ENCODE measurements at regions not wholly inside any gene's neighbourhood (a gene's known extent, or its start where the extent isn't known, plus 50 kb on each side); places are given as distances from the start of the nearest gene placed in this dataset.

DNA sequence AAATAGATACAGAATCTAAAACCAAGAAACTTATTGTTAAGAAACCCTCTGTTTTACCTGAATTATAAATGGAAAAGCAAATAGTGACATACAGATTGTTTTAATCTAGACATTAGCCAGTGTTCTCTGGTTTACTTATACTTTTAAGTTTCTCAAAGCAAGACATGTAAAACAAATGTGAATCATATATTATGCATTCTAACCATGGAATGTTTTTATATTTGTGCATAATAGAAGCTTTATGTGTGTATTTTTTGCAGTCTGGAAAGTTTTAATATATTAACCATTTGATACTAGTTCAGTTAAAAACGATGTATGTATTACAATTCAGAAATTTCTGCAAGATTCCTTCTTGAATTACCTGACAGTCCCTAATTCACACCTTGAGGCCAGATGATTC lies 150.6 kb upstream of the TMEM72 start:
- TF ChIP-seq RAD21 (IDR thresholded peaks at IDR 0.05; ENCODE audit: low read depth) (no peak), TAF1 (IDR thresholded peaks at IDR 0.05; ENCODE audit: low read depth) (no peak), TCF12 (IDR thresholded peaks at IDR 0.05; ENCODE audit: low read depth) (no peak), NFIC (IDR thresholded peaks at IDR 0.05) (no peak), ZBTB7A (IDR thresholded peaks at IDR 0.05; ENCODE audit: low read depth) (no peak), EP300 (IDR thresholded peaks at IDR 0.05; ENCODE audit: borderline replicate concordance) (no peak), TEAD4 (IDR thresholded peaks at IDR 0.05) (no peak), CEBPB (IDR thresholded peaks at IDR 0.05) (no peak), CREB1 (IDR thresholded peaks at IDR 0.05; ENCODE audit: low read depth) (no peak), FOXM1 (IDR thresholded peaks at IDR 0.05; ENCODE audit: borderline replicate concordance, low read depth) (no peak), EGR1 (IDR thresholded peaks at IDR 0.05) (no peak), YY1 (IDR thresholded peaks at IDR 0.05; ENCODE audit: low read depth) (no peak)
- TF ChIP-seq, protein P1, sequence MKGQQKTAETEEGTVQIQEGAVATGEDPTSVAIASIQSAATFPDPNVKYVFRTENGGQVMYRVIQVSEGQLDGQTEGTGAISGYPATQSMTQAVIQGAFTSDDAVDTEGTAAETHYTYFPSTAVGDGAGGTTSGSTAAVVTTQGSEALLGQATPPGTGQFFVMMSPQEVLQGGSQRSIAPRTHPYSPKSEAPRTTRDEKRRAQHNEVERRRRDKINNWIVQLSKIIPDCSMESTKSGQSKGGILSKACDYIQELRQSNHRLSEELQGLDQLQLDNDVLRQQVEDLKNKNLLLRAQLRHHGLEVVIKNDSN (IDR thresholded peaks at IDR 0.05): no peak
- TF ChIP-seq, protein P2, sequence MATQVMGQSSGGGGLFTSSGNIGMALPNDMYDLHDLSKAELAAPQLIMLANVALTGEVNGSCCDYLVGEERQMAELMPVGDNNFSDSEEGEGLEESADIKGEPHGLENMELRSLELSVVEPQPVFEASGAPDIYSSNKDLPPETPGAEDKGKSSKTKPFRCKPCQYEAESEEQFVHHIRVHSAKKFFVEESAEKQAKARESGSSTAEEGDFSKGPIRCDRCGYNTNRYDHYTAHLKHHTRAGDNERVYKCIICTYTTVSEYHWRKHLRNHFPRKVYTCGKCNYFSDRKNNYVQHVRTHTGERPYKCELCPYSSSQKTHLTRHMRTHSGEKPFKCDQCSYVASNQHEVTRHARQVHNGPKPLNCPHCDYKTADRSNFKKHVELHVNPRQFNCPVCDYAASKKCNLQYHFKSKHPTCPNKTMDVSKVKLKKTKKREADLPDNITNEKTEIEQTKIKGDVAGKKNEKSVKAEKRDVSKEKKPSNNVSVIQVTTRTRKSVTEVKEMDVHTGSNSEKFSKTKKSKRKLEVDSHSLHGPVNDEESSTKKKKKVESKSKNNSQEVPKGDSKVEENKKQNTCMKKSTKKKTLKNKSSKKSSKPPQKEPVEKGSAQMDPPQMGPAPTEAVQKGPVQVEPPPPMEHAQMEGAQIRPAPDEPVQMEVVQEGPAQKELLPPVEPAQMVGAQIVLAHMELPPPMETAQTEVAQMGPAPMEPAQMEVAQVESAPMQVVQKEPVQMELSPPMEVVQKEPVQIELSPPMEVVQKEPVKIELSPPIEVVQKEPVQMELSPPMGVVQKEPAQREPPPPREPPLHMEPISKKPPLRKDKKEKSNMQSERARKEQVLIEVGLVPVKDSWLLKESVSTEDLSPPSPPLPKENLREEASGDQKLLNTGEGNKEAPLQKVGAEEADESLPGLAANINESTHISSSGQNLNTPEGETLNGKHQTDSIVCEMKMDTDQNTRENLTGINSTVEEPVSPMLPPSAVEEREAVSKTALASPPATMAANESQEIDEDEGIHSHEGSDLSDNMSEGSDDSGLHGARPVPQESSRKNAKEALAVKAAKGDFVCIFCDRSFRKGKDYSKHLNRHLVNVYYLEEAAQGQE (IDR thresholded peaks at IDR 0.05; ENCODE audit: low read depth): no peak
- TF ChIP-seq, protein P3, sequence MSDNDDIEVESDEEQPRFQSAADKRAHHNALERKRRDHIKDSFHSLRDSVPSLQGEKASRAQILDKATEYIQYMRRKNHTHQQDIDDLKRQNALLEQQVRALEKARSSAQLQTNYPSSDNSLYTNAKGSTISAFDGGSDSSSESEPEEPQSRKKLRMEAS (IDR thresholded peaks at IDR 0.05): no peak

DNA sequence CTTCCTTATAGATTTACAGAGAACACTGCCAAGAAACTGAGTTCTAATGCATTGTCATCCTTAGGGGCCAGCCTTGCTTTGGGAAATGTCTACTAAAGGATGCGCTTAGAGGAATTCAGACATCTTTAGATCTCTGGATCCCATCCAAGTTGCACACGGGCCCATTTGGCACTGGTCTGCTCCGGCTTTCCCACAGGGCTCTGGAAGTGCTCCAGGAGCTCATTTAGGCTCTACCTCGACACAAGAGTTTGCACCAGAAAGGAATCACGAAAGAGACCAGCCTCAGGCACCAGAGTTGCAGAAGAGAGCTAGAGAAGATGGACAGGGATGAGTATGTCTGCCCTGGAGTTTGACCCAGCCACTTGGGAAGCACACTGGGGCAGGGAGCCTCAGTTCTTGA lies 150.1 kb upstream of the TMEM72 start:
- TF ChIP-seq RAD21 (IDR thresholded peaks at IDR 0.05; ENCODE audit: low read depth) (no peak), TEAD4 (IDR thresholded peaks at IDR 0.05) (no peak), NFIC (IDR thresholded peaks at IDR 0.05) (0 out of 2 replicates have a peak, but pooled peaks have one; percentile 10), EP300 (IDR thresholded peaks at IDR 0.05; ENCODE audit: borderline replicate concordance) (no peak)

DNA sequence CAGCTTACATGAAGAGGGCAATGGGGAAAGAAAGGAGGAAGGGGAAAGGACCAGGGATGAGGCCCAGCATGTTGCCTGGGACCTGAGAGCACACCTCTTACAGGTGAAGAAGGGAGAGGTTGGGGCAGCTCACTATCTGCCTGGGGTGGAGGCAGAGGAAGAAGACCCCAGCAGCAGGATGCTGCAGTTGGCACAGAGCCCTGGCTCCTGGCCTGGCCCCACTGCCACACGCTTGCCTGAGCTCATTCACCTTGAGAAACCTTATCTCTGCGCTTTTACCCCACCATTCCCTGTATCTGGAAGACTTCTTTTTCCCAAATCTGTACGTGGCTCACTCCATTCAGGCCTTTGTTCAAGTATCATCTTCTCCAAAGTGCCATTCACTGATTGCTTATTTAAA lies 147.8 kb upstream of the TMEM72 start:
- no peak for TF ChIP-seq TEAD4 (IDR thresholded peaks at IDR 0.05)
- TF ChIP-seq ZBTB7A (IDR thresholded peaks at IDR 0.05; ENCODE audit: low read depth): no peak
- TF ChIP-seq, protein P3 (IDR thresholded peaks at IDR 0.05): no peak
- no peak for TF ChIP-seq CREB1 (IDR thresholded peaks at IDR 0.05; ENCODE audit: low read depth)
- no peak for TF ChIP-seq NFIC (IDR thresholded peaks at IDR 0.05)
- TF ChIP-seq, protein P1 (IDR thresholded peaks at IDR 0.05): no peak
- TF ChIP-seq EGR1 (IDR thresholded peaks at IDR 0.05): no peak
- no peak for TF ChIP-seq FOXM1 (IDR thresholded peaks at IDR 0.05; ENCODE audit: borderline replicate concordance, low read depth)
- TF ChIP-seq RAD21 (IDR thresholded peaks at IDR 0.05; ENCODE audit: low read depth): no peak
- TF ChIP-seq, protein P2 (IDR thresholded peaks at IDR 0.05; ENCODE audit: low read depth): no peak
- TF ChIP-seq TAF1 (IDR thresholded peaks at IDR 0.05; ENCODE audit: low read depth): no peak
- no peak for TF ChIP-seq EP300 (IDR thresholded peaks at IDR 0.05; ENCODE audit: borderline replicate concordance)
- TF ChIP-seq YY1 (IDR thresholded peaks at IDR 0.05; ENCODE audit: low read depth): no peak
- no peak for TF ChIP-seq TCF12 (IDR thresholded peaks at IDR 0.05; ENCODE audit: low read depth)
- no peak for TF ChIP-seq CEBPB (IDR thresholded peaks at IDR 0.05)

DNA sequence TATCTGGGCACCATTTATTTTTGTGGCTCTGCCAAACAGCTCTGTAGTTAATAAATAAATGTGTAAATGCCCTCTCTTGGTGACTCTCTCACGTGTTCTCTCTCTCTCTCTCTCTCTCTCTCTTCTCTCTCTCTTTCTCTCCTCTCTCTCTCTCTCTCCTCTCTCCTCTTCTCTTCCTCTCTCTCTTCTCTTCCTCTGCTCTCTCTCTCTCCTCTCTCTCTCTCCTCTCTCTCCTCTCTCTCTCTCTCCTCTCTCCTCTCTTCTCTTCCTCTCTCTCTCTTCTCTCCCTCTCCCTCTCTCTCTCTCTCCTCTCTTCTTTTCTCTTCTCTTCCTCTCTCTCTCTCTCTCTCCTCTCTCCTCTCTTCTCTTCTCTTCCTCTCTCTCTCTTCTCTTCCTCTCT lies 145.8 kb upstream of the TMEM72 start:
- TF ChIP-seq, protein P3 (IDR thresholded peaks at IDR 0.05): no peak
- TF ChIP-seq CEBPB (IDR thresholded peaks at IDR 0.05) (no peak), RAD21 (IDR thresholded peaks at IDR 0.05; ENCODE audit: low read depth) (no peak), ZBTB7A (IDR thresholded peaks at IDR 0.05; ENCODE audit: low read depth) (no peak), CREB1 (IDR thresholded peaks at IDR 0.05; ENCODE audit: low read depth) (no peak), EP300 (IDR thresholded peaks at IDR 0.05; ENCODE audit: borderline replicate concordance) (no peak), NFIC (IDR thresholded peaks at IDR 0.05) (no peak), TCF12 (IDR thresholded peaks at IDR 0.05; ENCODE audit: low read depth) (no peak), TEAD4 (IDR thresholded peaks at IDR 0.05) (no peak), TAF1 (IDR thresholded peaks at IDR 0.05; ENCODE audit: low read depth) (no peak), EGR1 (IDR thresholded peaks at IDR 0.05) (no peak), YY1 (IDR thresholded peaks at IDR 0.05; ENCODE audit: low read depth) (no peak), FOXM1 (IDR thresholded peaks at IDR 0.05; ENCODE audit: borderline replicate concordance, low read depth) (no peak)
- TF ChIP-seq, protein P2 (IDR thresholded peaks at IDR 0.05; ENCODE audit: low read depth): no peak
- TF ChIP-seq, protein P1 (IDR thresholded peaks at IDR 0.05): no peak
